ENCODE measurements at regions not wholly inside any gene's neighbourhood (a gene's known extent, or its start where the extent isn't known, plus 50 kb on each side); places are given as distances from the start of the nearest gene placed in this dataset.

- no peak for TF ChIP-seq CTCF (IDR thresholded peaks at IDR 0.05)
- no peak for TF ChIP-seq POLR2AphosphoS5 (IDR thresholded peaks at IDR 0.05)
- no peak for TF ChIP-seq POLR2A (IDR thresholded peaks at IDR 0.05)
- no peak for TF ChIP-seq EP300 (IDR thresholded peaks at IDR 0.05)
Observed at GRCh38 chr5:101364469-101364868, 461.4 kb upstream of the ST8SIA4 start.

Data from suprapubic skin (tissue), 4 donors.